ENCODE measurements at regions not wholly inside any gene's neighbourhood (a gene's known extent, or its start where the extent isn't known, plus 50 kb on each side); places are given as distances from the start of the nearest gene placed in this dataset.
"Not testable (repeated sequence)": the region's sequence is repeated elsewhere in the genome, so short reads cannot be mapped to it uniquely, and the experiment has no call there.

DNA sequence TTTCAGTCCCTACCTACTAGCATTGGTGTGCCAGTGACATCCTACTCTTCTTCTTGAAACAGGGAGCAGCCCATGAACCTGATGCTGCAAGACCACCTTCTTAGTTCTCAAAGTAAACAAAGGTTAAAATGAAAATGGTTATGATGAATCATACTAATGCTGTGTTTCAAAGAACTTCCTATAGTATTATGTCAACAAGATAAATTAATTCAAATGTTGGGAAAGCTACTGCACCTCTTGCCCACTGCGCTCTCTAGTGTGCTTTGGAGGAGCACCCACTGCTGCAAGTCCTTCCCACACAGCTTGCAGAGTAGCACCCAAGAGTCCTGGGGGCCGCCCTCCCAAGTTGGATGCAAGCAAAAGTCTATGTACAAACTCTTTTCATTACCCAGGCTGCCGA, 81.1 kb downstream of the CD200R1L start:
- no peak for DNase-seq (ENCODE audit: low read depth in 2 of 2, low spot score in 1 of 2)

GRCh38 chr3:112763258-112763657, 83.4 kb downstream of the CD200R1L start:
- no peak for DNase-seq (ENCODE audit: low read depth in 2 of 2, low spot score in 1 of 2)

DNA sequence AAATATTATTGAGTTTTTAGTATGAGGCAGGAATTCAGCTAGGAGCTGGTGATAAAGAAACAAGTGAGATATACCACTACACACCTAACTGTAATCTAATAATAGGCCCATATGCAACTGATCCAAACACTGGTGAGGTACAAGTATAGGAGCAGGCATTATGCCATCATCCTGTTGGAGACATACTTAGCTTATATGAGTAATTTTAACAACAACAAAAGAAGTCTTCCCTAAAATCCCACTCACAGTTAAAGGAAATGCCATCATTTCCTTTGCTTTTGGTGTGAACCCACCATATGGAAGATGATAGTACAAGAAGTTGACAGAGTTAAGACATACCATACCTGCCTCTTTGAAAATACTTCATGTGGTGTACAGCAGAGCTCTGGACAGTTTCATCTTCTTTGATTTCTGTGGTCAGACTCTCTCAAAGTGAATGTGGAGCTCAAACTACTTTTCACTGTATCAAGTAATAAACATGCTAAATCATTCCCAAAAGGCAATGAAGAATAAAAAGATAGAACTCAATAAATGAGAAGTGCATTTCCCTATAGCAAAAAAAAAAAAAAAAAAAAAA, 85.5 kb downstream of the CD200R1L start:
- no peak for DNase-seq (ENCODE audit: low read depth in 2 of 2, low spot score in 1 of 2)

GRCh38 chr3:112759681-112760080, 87.0 kb downstream of the CD200R1L start:
- no peak for DNase-seq (ENCODE audit: low read depth in 2 of 2, low spot score in 1 of 2)

- no peak for DNase-seq (ENCODE audit: low read depth in 2 of 2, low spot score in 1 of 2)
These were observed 87.5 kb downstream of the CD200R1L start for GRCh38 chr3:112759210-112759609.

- no peak for DNase-seq (ENCODE audit: low read depth in 2 of 2, low spot score in 1 of 2)
These were observed 89.5 kb downstream of the CD200R1L start for GRCh38 chr3:112757197-112757596.

GRCh38 chr3:112755845-112756613, 90.6 kb downstream of the CD200R1L start:
- DNase-seq (ENCODE audit: low read depth in 2 of 2, low spot score in 1 of 2) = no peak

DNA sequence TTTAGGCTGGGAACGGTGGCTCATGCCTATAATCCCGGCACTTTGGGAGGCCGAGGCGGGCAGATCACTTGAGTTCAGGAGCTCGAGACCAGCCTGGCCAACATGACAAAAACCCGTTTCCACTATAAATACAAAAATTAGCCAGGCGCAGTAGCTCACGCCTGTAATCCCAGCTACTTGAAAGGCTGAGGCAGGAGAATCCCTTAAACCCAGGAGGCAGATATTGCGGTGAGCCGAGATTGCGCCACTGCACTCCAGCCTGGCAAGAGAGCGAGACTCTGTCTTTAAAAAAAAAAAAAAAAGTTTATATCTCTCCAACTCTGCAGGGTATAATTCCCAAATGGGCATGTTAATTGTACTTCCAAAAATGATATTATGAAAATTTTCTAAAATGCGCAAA, 91.6 kb downstream of the CD200R1L start:
- not testable (repeated sequence) for DNase-seq (ENCODE audit: low read depth in 2 of 2, low spot score in 1 of 2)

DNA sequence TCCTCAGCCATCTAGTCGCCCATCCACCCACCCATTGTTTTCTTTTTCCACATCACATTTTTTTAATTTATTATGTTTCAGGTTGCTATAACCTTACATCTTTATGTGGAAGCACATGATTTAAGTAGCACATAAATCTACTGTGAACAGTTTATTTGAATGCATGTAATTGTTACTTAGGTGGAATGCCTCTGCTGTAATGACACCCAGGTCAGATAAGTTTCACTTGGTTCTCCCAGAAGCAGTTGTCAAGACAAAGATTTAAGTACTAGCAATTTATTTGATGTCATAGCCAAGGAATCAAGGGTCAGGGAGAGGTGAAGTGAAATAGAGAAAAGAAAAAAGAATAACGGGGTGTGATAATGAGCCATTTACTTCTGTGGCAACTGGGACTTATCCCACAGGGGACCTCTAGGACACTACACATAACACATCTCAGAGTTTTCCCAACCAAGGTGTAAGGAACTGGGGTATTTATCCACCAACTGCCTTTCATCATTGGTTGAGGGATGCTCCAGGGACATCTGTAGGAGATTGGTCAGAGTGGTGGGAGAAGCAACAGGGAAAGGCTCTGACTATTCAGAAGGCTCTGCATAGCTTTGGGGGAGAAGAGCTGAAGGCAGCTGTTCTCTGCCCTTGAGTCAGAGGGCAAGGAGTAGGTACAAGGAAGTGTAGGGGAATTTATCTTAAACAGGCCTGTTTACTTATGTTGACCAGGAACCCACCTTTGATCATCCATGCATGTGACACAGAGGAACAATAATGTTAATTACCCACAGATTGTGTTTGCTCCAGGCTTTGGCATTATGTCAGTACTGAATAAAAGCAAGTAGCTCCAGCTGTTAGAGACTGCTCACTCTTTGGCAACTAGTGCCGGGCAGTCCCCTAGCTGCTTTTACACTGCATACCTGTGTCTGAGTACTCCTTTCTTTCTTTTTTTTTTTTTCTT, 94.8 kb downstream of the CD200R1L start:
- no peak for DNase-seq (ENCODE audit: low read depth in 2 of 2, low spot score in 1 of 2)

DNA sequence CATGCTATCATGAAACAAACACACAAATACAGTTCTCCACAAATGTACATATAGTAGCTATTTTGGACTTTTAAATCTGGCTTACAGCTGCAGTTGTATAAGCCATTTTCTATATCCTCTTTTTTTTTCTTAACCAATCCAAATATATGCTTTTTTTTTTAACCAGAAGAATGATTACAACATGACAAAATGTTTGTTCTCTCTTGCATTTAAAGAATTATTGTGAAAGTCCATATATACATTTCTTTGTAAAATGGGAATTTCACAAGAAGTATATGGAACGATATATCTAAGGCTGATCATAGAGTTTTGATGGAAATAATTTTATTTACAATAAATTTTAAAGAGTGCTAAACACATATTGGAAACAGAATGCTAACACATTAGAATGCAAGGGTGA, 95.6 kb downstream of the CD200R1L start:
- DNase-seq (ENCODE audit: low read depth in 2 of 2, low spot score in 1 of 2) = no peak

GRCh38 chr3:112747624-112748023, 99.0 kb downstream of the CD200R1L start:
- no peak for DNase-seq (ENCODE audit: low read depth in 2 of 2, low spot score in 1 of 2)

- no peak for DNase-seq (ENCODE audit: low read depth in 2 of 2, low spot score in 1 of 2)
These were observed 99.9 kb downstream of the CD200R1L start for GRCh38 chr3:112746675-112747280.

DNA sequence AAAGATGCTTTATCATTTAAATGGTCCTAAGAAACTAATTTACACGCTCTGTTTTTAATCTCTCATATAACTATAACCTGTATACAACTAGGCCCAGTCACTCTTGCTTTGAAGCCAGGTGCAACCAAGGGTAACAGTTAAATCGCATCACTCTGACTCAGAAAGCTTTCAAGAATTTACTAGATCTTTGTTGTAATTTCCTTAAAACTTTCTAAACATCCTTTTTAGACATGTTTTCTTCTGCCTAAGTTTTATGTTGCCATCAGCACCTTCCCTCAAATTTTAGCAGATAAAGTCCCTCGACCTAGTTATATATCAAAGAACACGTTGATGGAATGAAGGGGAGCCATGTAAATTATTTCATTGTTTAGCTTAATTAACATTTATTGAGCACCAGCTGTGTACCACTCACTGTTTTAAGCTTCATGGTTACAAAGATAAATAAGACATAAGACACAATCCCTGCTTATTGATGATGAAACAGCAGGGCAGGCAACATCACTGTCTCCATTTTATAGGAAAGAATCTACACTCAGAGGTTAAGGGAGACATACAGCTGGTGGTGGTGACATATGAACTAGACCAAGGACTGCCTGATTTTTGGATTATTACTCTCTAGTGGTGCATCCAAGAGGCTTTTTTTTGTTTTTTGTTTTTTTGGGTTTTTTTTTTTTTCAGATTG, 101.0 kb downstream of the CD200R1L start:
- no peak for DNase-seq (ENCODE audit: low read depth in 2 of 2, low spot score in 1 of 2)

GRCh38 chr3:112744825-112745566, 101.7 kb downstream of the CD200R1L start:
- no peak for DNase-seq (ENCODE audit: low read depth in 2 of 2, low spot score in 1 of 2)

DNA sequence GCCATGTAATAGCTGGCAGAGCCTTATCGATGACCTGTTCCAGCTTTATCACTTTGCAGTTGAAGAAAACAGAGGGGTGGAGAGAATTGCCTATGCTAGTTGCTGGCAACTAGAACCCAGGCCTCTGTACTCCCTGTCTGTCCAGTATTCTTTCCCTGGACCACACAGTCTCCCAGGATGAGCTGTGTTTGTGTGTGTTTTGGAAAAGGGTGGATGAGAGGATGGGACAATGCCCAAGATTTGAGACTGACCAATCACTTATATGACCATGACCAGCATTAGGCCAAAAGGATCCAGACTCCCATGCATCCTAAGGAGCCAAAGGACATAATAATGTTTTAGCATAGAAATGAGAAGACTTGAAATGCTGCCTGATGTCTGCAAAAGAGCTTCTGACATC, 102.6 kb downstream of the CD200R1L start:
- no peak for DNase-seq (ENCODE audit: low read depth in 2 of 2, low spot score in 1 of 2)

DNA sequence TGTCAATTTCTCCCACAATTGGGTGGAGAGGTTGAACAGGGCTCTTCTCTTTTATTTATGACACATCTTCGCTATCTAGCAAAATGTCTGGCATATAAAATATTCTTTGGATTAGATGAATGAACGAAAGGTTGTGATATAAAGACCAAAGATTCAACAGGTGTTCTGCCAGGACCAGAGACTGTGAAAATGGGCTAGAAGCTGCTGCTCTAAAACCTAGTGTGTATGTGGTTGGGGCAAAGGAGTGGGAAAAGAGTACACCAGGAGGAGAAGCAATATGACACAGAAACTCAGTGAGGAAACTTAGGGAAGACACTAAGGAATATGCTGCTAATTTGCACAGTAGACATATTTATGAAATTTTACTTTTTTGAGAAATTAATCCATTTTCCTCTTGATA, 102.0 kb upstream of the CCDC80 start:
- DNase-seq (ENCODE audit: low read depth in 2 of 2, low spot score in 1 of 2) = no peak

- no peak for DNase-seq (ENCODE audit: low read depth in 2 of 2, low spot score in 1 of 2)
These were observed 101.0 kb upstream of the CCDC80 start for GRCh38 chr3:112741983-112742382.

GRCh38 chr3:112740835-112741234, 99.9 kb upstream of the CCDC80 start:
- DNase-seq (ENCODE audit: low read depth in 2 of 2, low spot score in 1 of 2) = no peak

DNA sequence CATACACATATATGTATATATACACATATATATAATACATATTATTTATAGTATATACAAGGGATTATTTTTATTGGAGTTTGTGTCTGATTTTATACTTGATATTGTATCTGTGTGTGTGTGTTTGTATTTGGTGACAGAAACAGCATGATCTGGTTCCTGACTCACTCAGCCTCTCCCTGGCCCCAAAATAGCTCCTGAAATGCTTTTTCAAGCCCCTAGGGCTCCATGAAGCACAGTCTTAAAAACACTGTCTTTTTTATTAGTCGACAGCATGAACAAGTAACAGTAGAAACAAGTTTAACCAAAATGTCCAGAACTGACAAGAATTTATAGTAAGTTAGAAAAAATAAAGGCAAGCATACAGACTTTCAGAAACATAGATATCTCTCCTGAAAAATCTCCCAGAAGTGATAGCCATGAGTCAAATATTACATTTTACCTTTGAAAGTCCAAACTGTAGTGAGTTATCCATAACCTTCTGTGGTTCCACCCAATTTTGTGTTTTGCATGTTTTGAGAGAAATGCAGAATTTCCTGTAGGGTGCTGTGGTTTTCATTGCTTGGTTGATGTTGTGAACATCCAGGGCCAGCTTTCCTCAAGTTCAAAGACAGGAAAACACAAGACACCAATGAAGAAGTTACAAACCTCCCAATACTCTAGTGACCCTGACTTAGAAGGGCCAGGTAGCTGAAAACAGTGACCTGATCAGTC, 98.5 kb upstream of the CCDC80 start:
- DNase-seq (ENCODE audit: low read depth in 2 of 2, low spot score in 1 of 2) = no peak

GRCh38 chr3:112738366-112738765, 97.4 kb upstream of the CCDC80 start:
- DNase-seq (ENCODE audit: low read depth in 2 of 2, low spot score in 1 of 2) = no peak

All from stimulated activated CD8-positive, alpha-beta memory T cell treated with anti-CD3 and anti-CD28 coated beads, Interleukin-4, amount 100 ng/mL, for 1 hour (primary cell).